Eye (tissue), 1 donor: ENCODE measurements at regions not wholly inside any gene's neighbourhood (a gene's known extent, or its start where the extent isn't known, plus 50 kb on each side); places are given as distances from the start of the nearest gene placed in this dataset.

ENCODE experiments used
- DNase-seq: peaks from one replicate; pipeline ENCODE4 v3.0.0-alpha.2; 2015

GRCh38 chr14:95409477-95410272, 90.0 kb upstream of the CLMN start:
- peak; percentile 44 for DNase-seq

- no peak for DNase-seq
Measured at GRCh38 chr14:95408731-95409476, 89.2 kb upstream of the CLMN start.

- peak; percentile 43 for DNase-seq
Measured at GRCh38 chr14:95407354-95407753, 87.6 kb upstream of the CLMN start.

GRCh38 chr14:95406756-95407277, 87.1 kb upstream of the CLMN start:
- no peak for DNase-seq

- no peak for DNase-seq
Measured at GRCh38 chr14:95404583-95404982, 84.9 kb upstream of the CLMN start.

- DNase-seq, result no peak
Measured at GRCh38 chr14:95402578-95402977, 82.9 kb upstream of the CLMN start.

GRCh38 chr14:95402176-95402575, 82.5 kb upstream of the CLMN start:
- no peak for DNase-seq

- DNase-seq, result no peak
Measured at GRCh38 chr14:95398630-95399547, 79.2 kb upstream of the CLMN start.

- DNase-seq, result no peak
Measured at GRCh38 chr14:95397325-95397724, 77.6 kb upstream of the CLMN start.

- DNase-seq, result no peak
Measured at GRCh38 chr14:95396221-95396620, 76.5 kb upstream of the CLMN start.

GRCh38 chr14:95395098-95395737, 75.5 kb upstream of the CLMN start:
- no peak for DNase-seq

GRCh38 chr14:95394297-95395097, 74.8 kb upstream of the CLMN start:
- peak; percentile 91 for DNase-seq

- no peak for DNase-seq
Measured at GRCh38 chr14:95392841-95393240, 73.1 kb upstream of the CLMN start.

GRCh38 chr14:95391331-95391730, 71.6 kb upstream of the CLMN start:
- DNase-seq, result no peak

- DNase-seq, result no peak
Measured at GRCh38 chr14:95389471-95390011, 69.8 kb upstream of the CLMN start.

GRCh38 chr14:95388699-95389098, 69.0 kb upstream of the CLMN start:
- no peak for DNase-seq

- DNase-seq, result no peak
Measured at GRCh38 chr14:95387826-95388445, 68.2 kb upstream of the CLMN start.

GRCh38 chr14:95386536-95387095, 66.9 kb upstream of the CLMN start:
- DNase-seq, result no peak

GRCh38 chr14:95385701-95386100, 66.0 kb upstream of the CLMN start:
- no peak for DNase-seq

GRCh38 chr14:95382747-95383146, 63.0 kb upstream of the CLMN start:
- no peak for DNase-seq
